ENCODE measurements at regions not wholly inside any gene's neighbourhood (a gene's known extent, or its start where the extent isn't known, plus 50 kb on each side); places are given as distances from the start of the nearest gene placed in this dataset.

DNA sequence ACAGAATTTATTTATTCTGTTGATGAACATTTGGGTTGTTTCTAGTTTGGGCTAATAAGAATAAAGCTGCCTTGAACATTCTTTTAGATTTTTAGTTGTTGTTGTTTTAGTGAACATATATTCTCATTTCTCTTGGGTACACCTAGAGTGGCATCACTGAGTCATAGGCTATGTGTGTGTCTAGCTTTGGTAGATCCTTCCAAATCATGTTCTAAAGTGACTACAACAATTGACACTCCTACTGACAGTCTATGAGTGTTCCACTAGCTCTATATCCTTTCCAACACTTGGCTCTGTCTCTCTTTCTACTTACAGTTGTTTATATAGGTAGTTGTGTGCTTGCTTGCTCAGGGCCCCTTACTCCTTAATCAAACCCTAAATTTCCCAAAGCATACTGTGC lies 346.0 kb upstream of the NCAM1 start:
- TF ChIP-seq, protein P1, sequence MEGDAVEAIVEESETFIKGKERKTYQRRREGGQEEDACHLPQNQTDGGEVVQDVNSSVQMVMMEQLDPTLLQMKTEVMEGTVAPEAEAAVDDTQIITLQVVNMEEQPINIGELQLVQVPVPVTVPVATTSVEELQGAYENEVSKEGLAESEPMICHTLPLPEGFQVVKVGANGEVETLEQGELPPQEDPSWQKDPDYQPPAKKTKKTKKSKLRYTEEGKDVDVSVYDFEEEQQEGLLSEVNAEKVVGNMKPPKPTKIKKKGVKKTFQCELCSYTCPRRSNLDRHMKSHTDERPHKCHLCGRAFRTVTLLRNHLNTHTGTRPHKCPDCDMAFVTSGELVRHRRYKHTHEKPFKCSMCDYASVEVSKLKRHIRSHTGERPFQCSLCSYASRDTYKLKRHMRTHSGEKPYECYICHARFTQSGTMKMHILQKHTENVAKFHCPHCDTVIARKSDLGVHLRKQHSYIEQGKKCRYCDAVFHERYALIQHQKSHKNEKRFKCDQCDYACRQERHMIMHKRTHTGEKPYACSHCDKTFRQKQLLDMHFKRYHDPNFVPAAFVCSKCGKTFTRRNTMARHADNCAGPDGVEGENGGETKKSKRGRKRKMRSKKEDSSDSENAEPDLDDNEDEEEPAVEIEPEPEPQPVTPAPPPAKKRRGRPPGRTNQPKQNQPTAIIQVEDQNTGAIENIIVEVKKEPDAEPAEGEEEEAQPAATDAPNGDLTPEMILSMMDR (IDR thresholded peaks at IDR 0.05; ENCODE audit: extremely low read depth in 1 of 2, insufficient read depth in 1 of 2, low read depth in 1 of 2, low read length in 2 of 2) = no peak
- TF ChIP-seq POLR2A (IDR thresholded peaks at IDR 0.05; ENCODE audit: low read depth, low read length) = no peak
- no peak for TF ChIP-seq POLR2AphosphoS5 (IDR thresholded peaks at IDR 0.05; ENCODE audit: insufficient read depth, low read depth, low read length)
- TF ChIP-seq EZH2 (IDR thresholded peaks at IDR 0.05; ENCODE audit: borderline replicate concordance, low read depth, low read length, severe bottlenecking) = no peak
- TF ChIP-seq JUN (IDR thresholded peaks at IDR 0.05; ENCODE audit: borderline replicate concordance, insufficient read depth, insufficient read length, low read depth) = no peak
- no peak for TF ChIP-seq GATA2 (IDR thresholded peaks at IDR 0.05; ENCODE audit: insufficient read depth, insufficient read length, low read depth, low read length)
- TF ChIP-seq, protein P2, sequence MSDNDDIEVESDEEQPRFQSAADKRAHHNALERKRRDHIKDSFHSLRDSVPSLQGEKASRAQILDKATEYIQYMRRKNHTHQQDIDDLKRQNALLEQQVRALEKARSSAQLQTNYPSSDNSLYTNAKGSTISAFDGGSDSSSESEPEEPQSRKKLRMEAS (IDR thresholded peaks at IDR 0.05; ENCODE audit: insufficient read depth, insufficient read length) = no peak
- no peak for TF ChIP-seq FOS (IDR thresholded peaks at IDR 0.05; ENCODE audit: borderline replicate concordance, insufficient read depth, low read length)
